ENCODE measurements at regions not wholly inside any gene's neighbourhood (a gene's known extent, or its start where the extent isn't known, plus 50 kb on each side); places are given as distances from the start of the nearest gene placed in this dataset.
"Not testable (repeated sequence)": the region's sequence is repeated elsewhere in the genome, so short reads cannot be mapped to it uniquely, and the experiment has no call there.

- DNase-seq (ENCODE audit: extremely low read depth, low read depth) = no peak
These were observed 100.3 kb upstream of the SVIL start for GRCh38 chr10:29734962-29735627.

GRCh38 chr10:29734640-29734961 is 99.8 kb upstream of the SVIL start:
- DNase-seq (ENCODE audit: extremely low read depth, low read depth) = no peak

- no peak for DNase-seq (ENCODE audit: extremely low read depth, low read depth)
These were observed 98.6 kb upstream of the SVIL start for GRCh38 chr10:29733323-29733722.

- DNase-seq (ENCODE audit: extremely low read depth, low read depth) = no peak
These were observed 98.1 kb upstream of the SVIL start for GRCh38 chr10:29732918-29733317.

- DNase-seq (ENCODE audit: extremely low read depth, low read depth) = no peak
These were observed 97.0 kb upstream of the SVIL start for GRCh38 chr10:29731760-29732159.

- no peak for DNase-seq (ENCODE audit: extremely low read depth, low read depth)
These were observed 96.2 kb upstream of the SVIL start for GRCh38 chr10:29730969-29731368.

- DNase-seq (ENCODE audit: extremely low read depth, low read depth) = no peak
These were observed 95.7 kb upstream of the SVIL start for GRCh38 chr10:29730458-29730857.

GRCh38 chr10:29728541-29729049 is 93.8 kb upstream of the SVIL start:
- no peak for DNase-seq (ENCODE audit: extremely low read depth, low read depth)

- not testable (repeated sequence) for DNase-seq (ENCODE audit: extremely low read depth, low read depth)
These were observed 91.2 kb upstream of the SVIL start for GRCh38 chr10:29725927-29726326.

GRCh38 chr10:29725133-29725720 is 90.5 kb upstream of the SVIL start:
- DNase-seq (ENCODE audit: extremely low read depth, low read depth) = no peak

- no peak for DNase-seq (ENCODE audit: extremely low read depth, low read depth)
These were observed 89.0 kb upstream of the SVIL start for GRCh38 chr10:29723726-29724125.

- DNase-seq (ENCODE audit: extremely low read depth, low read depth) = no peak
These were observed 88.0 kb upstream of the SVIL start for GRCh38 chr10:29722777-29723176.

- DNase-seq (ENCODE audit: extremely low read depth, low read depth) = no peak
These were observed 85.4 kb upstream of the SVIL start for GRCh38 chr10:29720149-29720548.

- DNase-seq (ENCODE audit: extremely low read depth, low read depth) = no peak
These were observed 84.5 kb upstream of the SVIL start for GRCh38 chr10:29719281-29719675.

GRCh38 chr10:29715296-29715695 is 80.5 kb upstream of the SVIL start:
- no peak for DNase-seq (ENCODE audit: extremely low read depth, low read depth)

GRCh38 chr10:29714096-29714874 is 79.5 kb upstream of the SVIL start:
- DNase-seq (ENCODE audit: extremely low read depth, low read depth) = no peak

GRCh38 chr10:29713450-29713849 is 78.7 kb upstream of the SVIL start:
- DNase-seq (ENCODE audit: extremely low read depth, low read depth) = no peak

- DNase-seq (ENCODE audit: extremely low read depth, low read depth) = no peak
These were observed 77.3 kb upstream of the SVIL start for GRCh38 chr10:29712108-29712507.

- DNase-seq (ENCODE audit: extremely low read depth, low read depth) = no peak
These were observed 75.4 kb upstream of the SVIL start for GRCh38 chr10:29710128-29710527.

- no peak for DNase-seq (ENCODE audit: extremely low read depth, low read depth)
These were observed 74.8 kb upstream of the SVIL start for GRCh38 chr10:29709484-29710002.

GRCh38 chr10:29703271-29703670 is 68.5 kb upstream of the SVIL start:
- DNase-seq (ENCODE audit: extremely low read depth, low read depth) = no peak
